GM18907 (cell line): ENCODE measurements at regions not wholly inside any gene's neighbourhood (a gene's known extent, or its start where the extent isn't known, plus 50 kb on each side); places are given as distances from the start of the nearest gene placed in this dataset.
"Not testable (repeated sequence)": the region's sequence is repeated elsewhere in the genome, so short reads cannot be mapped to it uniquely, and the experiment has no call there.

Source experiments
- ATAC-seq: cut with Tn5 transposase; IDR thresholded peaks from one replicate; pipeline ENCODE4 v1.9.1; 2021; ENCODE audit warnings: mild to moderate bottlenecking, moderate library complexity; ENCODE audit not compliant: unreplicated experiment

DNA sequence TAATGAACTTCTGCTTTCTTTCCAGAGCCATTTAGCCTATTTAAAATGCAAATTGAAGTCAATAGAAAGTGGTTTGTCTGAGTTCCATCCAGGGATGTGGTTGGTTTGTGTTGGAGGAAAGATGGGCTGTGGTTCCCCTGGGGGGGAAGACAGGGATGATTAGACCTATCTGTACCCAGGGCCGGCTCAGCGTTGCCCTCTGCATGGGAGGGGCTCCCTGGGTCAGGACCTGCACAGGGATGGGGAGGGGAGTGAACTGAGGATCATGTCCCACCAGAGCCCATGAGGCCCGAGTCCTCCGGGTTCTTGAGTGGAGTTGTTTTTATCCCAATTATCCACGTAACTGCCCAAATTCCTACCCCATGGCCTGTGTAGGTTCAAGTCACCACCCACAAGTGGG is 76.9 kb upstream of the SFSWAP start:
- no peak for ATAC-seq

DNA sequence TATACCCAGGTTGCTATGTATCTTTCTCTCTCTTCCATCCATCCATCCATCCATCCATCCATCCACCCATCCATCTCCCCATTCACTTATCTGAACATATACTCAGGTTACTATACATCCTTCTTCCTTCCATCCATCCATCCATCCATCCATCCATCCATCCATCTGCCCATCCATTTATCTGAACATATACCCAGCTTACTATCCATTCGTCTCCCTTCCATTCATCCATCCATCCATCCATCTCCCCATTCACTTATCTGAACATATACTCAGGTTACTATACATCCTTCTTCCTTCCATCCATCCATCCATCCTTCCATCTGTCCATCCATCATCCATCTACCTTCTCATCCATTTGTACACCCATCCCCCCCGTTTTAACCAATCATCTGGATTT is 75.9 kb upstream of the SFSWAP start:
- ATAC-seq = not testable (repeated sequence)

DNA sequence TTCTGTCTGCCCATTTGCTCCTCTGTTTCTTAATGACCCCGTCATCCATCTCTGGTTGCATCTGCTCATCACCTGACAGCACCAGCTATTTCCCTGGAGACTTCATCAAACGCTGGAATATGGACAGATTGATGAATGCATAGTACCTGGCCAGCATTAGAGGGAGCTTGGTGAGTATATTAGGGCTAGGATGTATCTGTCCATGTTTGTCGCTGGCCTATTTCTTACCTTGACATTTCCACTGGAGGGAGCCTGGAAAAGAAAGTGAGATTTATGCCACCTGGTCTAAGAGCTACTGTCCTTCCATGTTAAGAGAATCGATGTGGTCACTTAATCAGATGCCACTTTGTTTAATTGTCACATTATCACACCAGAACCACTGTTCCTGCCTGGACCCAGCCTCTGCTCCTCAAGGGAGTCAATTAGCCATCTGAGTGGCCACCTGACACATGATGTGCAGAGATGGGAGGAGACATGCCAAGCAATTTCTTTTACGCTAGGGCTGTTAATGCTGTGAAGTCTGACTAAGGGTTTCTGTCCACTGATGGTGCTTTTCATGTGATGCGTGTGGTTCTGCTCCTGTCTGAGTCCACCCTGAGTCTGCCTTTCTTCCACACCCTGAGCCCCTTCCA is 75.3 kb upstream of the SFSWAP start:
- no peak for ATAC-seq

DNA sequence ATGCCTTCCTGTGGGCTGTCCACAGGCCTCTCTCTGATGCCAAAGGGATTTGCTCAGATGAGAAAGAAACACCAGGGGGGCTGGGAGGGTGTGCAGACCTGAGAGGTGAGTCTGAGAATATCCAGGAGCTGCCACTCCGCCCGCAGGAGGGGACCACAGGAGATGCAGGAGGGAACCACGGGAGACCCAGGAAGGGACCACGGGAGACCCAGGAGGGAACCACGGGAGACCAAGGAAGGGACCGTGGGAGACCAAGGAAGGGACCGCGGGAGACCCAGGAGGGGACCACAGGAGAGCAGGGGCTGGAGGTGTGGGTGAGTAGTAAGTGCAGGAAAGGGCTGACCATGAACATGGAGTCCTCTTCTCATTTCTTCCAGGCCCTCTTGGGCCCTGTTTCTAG is 74.6 kb upstream of the SFSWAP start:
- no peak for ATAC-seq

DNA sequence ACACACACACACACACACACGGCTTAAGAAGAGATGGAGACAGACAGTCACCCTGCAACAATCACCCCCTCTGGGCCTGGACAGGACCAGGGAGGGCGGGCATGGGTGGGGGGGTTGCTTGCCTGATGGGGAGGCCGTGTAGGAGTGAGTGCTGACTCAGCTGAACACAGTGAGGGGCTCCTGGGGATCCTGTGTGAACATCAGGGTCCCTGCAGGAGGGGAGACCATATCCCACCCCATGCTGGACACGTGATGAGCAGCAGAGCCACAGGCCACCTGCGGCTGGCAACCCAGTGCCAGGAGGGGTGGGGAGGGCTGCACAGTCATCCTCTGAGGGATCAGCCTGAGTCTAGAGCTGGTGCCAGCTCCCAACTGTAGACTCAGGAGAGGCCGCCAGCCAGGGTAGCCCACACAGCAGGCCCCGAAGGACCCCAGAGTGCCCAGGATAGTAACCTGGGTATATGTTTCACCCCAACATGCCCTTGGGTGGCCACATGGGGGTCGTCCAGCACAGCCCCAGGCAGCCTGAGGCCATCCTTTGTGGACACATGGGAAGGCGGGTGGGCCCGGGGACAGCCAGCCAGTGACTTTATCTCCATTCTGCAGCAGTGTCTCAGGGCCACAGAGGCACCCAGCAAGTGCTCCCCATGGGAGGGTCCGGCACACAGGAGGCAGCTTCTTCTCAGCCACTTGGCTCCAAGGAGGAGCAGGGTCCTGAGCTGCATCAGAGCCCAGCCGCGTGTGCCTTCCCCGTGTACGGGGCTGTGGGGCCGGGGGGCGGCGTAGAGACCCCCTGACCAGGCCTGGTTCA is 73.7 kb upstream of the SFSWAP start:
- ATAC-seq = no peak

DNA sequence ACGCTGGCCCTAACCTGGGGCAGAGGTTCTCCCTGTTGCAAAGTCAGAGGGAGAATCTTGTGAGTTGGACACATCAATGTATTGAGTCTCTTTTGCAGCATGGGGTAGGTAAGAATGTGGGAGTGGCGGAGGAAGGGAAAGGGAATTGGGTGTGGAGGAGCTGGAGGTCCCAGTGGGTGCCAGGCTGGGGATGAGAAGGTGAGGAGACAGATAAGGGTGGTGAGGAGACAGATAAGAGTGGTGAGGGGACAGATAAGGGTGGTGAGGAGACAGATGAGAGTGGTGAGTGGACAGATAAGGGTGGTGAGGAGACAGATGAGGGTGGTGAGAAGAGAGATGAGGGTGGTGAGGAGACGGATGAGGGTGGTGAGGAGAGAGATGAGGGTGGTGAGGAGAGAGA is 72.9 kb upstream of the SFSWAP start:
- ATAC-seq = no peak

DNA sequence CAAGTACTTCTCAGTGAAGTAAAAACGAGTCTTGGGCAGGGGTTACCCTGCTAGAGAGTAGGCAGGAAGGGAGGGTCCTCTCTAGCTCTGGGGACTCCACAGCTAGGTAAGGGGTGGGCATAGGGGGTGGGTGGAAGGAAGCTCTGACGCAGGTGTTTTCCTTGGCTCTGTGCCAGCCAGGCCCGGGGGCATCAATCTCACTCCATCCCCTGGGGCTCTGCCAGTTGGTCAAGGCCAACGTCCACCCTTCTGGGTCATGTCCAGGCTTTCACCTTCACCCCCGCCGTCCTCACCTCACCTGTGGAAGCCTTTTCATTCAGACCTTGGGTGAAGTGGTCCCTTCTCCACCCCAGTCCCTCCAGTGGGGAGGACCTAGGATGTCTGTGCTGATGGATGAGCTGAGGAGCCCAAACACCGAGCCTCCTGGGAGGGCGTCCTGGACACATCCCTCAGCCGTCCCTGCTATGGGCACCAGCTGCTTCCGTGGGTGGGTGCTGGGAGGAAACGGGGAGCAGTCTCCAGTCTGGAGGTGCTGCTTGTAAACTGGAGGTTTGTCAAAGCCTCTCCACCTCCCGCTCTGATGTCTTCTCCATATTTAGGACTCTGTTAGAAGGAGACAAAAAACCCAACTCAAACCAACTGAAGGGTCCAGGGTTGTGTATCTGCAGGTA is 71.5 kb upstream of the SFSWAP start:
- no peak for ATAC-seq

DNA sequence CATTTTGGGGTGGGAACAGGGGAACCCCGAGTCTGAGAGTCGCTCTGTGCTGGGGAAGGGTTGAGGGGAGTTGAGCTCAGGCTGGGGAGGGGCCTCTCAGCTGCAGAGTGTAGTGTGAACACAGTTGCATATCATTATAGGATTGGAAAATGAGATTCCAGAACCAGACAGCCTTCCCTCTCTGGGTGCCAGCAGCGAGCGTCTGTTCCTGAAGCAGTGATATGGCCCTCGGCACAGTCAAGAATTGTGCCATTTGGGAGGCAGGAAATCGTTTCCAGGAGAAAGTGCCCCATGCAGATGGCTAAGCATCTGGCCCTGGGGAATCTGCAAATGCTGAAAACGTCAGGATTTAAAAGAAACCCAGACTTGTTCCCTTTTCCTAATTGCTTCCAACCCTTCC is 70.4 kb upstream of the SFSWAP start:
- ATAC-seq = no peak

DNA sequence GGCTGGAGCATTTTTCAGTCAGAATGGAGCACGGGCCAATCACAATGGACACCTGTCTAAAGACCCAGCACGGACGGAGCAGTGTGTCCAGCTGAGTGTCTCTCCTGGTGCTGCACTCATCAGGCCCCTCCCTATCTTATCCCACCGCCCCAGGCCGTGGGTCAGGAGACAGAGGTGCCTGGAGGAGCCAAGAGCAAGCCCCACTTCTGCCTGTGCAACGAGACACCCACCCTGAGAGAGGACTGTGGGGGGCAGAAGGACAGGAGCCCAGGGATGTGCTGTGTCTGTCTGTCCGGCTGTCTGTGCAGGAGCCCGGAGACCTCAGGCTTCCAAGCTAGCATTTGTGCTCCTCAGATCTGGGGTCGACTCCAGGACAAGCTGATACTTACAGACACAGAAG is 69.6 kb upstream of the SFSWAP start:
- ATAC-seq = no peak

DNA sequence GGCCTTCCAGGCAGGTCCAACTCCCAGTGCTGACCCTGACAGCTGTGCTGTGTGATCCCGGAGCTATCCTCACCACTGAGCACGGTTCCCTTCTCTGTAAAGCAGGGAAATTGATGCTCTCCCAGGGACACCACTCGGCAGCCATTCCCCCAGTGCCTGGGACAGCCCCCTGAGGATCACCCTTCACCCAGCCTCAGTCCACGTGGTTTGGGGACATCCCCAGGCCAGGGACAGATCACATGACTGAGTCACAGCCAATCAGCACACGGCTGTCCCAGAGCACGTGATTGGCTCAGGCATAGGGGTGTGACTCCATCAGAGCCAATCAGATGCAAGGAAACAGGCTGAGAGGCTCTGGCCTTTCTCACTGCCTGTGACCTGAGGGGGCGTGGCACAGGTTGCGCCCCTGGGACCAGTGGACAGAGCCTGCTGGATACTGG is 68.8 kb upstream of the SFSWAP start:
- ATAC-seq = no peak

DNA sequence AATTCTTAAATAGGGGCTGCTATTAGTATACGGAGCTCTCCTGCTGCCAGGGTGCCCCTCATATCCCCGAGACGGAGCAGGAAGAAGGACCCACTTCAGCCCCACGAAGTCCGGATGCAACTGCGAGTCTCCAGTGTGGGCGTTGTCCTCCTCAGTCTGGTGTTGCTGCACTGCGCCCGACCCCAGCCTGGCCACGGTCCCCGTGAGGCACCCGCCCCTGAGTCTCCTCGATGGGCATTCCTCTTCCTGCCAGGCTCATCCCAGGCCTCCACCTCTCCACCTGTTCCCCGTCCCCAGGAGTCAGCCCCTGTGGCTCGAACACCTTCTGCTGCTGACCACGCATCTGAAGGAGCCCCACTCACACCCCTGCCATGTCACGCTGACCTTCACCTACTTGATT is 68.1 kb upstream of the SFSWAP start:
- no peak for ATAC-seq

DNA sequence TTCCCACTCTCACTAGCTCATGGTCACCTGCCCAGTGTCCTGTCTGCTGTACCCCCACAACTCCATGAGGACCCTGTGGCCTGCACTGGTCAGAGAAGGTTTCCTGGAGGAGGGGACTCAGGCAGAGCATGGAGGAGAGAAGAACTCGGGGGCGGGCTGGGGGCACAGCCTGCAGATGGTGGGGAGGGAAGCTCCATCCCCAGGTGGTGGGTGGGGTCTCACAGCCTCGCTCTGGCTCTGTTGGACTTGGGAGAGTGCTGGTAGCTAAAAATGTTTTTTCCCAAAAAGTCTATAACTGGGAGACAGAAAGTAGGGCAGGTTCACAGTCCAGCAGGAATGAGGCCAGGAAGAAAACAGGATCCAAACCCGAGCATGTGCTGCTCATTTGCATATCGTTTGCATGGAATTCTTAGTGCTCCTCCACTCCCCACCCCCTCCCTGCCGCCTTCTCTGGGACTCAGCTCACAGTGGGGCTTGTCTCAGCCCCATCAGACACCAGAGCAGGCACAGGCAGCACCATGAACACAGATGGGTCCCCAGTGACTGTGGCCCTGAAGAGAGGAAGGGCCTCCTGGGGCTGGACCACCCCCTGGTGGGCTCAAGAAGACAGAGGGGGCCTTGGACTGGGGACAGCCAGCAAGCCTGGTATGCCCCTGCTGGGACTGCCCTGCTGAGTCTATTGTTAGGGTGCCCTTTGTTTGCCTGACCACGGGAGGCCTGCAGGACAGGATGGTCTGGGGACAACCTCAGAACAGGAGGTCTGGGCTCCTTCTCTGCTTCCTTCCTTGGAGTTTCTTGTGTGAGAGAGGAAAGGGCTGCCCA is 67.0 kb upstream of the SFSWAP start:
- ATAC-seq = no peak

DNA sequence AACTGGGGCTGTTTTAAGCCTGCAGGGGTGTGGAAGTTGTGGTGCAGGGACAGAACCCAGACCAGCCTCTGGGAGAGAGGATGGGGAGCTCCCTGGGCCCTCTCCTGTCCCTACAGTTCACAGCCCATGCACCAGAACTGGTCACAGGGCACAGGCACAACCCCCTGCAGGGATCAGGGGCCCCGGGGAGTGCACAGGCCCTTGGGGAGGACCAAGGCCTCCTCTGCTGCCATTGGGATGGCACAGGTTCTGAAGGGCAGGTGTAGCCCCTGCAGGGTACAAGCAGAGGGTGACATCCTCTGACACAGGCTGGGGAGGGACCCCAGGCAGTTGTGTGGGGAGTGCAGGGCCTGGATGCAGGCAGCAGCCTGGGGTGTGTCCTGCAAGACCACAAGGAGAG is 66.4 kb upstream of the SFSWAP start:
- no peak for ATAC-seq

DNA sequence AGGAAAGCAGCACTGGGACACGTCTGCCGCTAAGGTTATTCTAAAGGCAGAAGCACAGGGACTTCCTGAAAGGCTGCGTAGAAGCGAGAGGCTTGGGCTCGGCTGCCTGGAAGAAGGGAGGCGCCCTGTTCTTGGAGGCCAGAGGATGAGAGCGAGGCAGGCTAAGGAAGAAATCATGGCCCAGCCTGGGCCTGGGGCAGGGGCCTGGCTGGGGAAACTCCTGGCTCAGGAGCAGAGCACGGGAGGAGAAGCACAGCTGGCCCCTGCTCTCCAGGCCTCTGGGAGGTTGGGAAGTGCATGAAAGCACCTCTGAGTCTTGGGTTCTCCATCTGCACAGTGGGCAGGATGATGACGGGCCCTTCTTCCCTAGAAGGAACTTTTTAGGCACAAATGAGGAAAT is 66.0 kb upstream of the SFSWAP start:
- not testable (repeated sequence) for ATAC-seq

DNA sequence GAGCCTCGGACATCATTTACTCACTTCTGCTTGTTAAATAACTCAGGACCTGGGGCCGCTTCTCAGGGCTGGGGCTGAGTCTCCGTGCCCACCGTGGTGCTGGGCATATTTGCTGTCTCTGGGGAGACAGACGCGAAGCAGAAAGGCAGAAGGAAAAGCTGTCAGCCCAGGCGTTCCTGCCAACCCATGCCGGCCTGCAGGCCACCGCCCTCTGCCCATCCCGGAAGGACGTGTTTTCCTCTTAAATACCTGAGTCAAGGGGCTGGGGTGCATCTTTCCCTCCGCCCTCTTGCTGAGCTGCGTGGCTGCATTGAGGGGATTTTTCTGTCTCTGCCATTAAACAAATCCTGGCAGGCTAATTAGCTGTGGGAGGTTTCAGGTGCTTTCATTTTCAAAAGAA is 65.3 kb upstream of the SFSWAP start:
- ATAC-seq = not testable (repeated sequence)

DNA sequence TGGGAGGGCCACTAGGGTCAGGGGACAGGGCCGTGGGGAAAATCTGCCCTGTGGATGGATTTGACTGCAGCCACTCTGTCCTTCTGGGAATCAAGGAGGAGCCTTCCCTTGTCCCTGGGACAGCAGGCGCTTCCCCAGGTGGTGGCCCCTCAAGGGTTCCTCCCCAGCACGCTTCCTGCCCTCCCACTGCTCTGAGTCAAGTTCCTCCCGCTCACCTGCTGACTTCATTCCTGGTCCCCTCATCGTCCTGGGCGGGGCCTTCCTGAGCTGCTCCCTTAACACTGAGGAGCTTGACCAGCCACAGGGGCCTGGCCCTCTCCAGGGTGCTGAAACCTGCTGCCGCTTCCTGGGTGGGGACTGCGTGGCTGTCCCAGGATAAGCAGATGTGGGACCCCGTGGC is 64.4 kb upstream of the SFSWAP start:
- ATAC-seq = not testable (repeated sequence)

DNA sequence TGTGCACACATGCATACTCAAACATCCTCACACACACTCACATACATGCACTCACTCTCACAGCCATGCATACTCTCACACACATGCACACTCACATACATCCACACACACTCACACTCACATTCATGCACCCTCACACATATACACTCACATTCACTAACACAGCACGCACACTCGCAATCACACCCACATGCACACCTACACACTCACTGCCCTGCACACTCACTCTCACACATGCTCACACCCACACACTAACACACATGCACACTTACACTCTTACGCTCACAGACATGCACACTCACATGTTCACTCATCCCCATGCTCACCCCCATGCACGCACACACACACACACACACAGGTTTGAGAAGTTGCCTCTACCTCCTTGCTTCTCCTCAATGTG is 63.2 kb upstream of the SFSWAP start:
- no peak for ATAC-seq

DNA sequence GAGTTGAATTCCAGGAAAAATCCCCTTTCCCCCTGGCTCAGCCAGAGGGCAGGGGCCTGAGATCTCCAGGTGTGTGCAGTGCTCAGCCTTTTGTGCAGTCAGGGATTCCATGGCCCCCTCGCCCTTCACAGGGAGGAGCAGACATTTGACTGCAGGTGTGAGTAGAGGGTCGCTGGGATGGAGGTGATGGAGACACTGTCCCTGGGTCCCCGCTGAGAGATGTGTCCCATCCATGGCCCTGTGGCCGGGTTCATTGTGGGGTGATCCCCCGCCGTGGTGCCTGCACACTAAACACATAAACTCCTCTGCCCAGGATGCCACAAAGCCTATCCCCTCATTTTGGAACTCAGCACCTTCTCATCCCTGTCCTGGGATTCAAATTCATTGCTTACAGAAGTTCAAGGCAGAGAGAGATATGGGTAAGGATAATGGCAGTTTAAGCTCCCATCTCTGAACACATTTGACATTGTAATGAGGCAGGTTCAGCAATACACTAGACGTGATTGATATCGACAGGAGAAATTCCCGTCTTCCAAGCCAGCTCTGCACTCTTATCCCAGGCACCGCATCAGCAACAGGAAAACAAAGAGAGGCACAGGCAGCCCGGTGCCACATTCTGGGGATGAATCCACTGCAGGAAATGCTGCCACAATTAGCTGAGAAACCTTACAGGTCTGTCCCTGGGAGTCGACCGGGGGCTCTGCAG is 55.3 kb upstream of the SFSWAP start:
- not testable (repeated sequence) for ATAC-seq

DNA sequence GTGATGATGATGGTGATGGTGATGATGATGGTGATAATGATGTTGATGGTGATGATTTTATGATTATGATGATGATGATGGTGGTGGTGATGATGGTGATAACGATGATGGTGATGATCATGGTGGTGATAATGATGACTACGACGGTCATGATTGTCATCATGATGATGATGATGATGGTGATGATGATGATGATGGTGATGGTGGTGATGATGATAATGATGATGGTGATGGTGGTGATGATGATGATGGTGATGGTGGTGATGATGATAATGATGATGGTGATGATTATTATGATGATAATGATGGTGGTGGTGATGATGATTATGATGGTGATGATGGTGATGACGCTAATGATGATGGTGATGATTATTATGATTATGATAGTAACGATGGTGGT is 54.1 kb upstream of the SFSWAP start:
- not testable (repeated sequence) for ATAC-seq

DNA sequence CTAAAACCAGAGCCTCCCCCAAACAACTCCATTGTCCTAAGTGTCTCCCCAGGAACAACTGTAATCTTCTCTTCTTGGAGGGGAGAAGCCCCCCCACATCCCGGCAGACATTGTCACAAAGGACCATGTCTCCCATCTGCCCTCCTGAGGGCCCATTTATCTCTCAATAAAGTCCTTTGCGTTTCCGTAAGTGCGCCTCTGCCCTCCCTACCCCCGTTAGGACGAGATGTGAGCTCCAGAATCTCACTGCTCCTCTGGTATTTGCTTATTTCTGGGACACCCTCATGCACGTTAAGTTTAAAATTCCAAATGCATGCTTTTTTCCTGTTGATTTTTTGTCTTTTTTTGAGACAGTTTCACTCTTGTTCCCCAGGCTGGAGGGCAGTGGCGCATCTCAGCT is 52.3 kb upstream of the SFSWAP start:
- not testable (repeated sequence) for ATAC-seq

DNA sequence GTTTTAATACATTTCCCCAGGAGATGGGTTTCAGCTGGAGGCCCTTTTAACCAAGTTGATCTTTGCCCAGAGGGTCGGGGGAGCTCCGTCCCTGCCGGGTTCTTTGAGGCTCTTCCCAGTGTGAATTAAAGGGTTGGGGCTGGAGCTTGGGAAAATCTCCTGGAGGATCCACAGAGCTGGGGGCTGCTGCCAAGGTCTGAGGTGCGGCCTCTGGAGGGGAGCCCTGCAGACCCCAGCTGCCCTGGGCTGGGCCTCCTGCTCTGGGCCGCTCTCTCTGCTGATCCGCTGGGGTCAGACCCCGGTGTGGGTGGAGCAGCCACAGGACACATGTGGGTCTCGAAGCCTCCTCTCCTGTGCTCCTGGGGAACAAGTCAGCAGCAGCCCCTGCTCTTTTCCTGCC is 51.4 kb upstream of the SFSWAP start:
- ATAC-seq = not testable (repeated sequence)
